NCI-H2227 treated with DMSO at 0.1 percent for 48 hours (cell line): ENCODE measurements at regions not wholly inside any gene's neighbourhood (a gene's known extent, or its start where the extent isn't known, plus 50 kb on each side); places are given as distances from the start of the nearest gene placed in this dataset.
"Not testable (repeated sequence)": the region's sequence is repeated elsewhere in the genome, so short reads cannot be mapped to it uniquely, and the experiment has no call there.

Source experiments
- DNase-seq: peaks from one replicate; lab custom pipeline; 2025; lab: John Stamatoyannopoulos, UW

- DNase-seq: no peak
Measured at GRCh38 chr9:106107716-106108115, 413.4 kb downstream of the TMEM38B start.

DNA sequence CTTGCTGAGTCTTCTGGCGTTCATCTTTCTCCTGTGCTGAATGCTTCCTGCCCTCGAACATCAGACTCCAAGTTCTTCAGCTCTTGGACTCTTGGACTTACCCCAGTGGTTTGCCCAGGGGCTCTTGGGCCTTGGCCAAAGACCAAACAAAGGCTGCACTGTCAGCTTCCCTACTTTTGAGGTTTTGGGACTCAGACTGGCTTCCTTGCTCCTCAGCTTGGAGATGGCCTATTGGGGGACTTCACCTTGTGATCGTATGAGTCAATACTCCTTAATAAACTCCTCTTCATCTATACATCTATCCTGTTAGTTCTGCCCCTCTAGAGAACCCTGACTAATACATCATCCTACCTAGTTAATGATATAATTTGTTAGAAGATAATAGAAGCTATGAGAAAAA, 415.4 kb downstream of the TMEM38B start:
- not testable (repeated sequence) for DNase-seq

- DNase-seq: no peak
Measured at GRCh38 chr9:106110483-106110882, 416.1 kb downstream of the TMEM38B start.

DNA sequence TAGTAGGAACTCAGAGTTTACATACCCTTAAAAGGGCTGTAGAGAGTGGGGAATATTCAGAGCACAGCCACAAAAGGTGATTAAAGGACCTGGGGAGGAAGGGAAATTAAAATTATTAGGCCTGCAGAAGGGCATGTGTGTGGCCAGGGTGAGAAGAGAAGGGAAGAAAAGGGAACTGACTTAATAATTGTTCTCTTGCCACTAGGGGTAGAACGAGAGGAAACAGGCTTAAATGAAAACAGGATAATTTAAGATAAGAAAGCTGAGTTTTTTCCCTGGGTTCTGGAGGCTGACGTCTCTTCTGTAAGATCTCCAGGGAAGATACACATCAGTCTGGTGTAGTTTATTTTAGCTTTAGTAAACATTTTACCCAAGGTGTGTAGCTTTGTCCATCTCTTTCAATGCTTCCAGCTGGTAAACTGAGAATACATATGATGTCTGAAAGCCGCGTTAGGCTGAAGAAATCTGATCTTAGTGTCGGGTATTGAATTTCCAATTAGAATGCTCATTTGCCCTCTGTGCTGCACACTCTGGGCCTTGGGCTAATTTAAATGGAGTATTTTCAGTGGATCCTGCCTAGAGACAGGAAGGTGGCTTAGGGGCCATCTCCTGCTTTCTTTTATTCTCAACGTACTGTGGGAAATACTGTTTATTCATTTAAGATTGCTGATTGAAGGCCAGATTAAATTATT, 416.8 kb downstream of the TMEM38B start:
- DNase-seq: no peak

GRCh38 chr9:106112935-106113334, 418.6 kb downstream of the TMEM38B start:
- no peak for DNase-seq

- DNase-seq: no peak
Measured at GRCh38 chr9:106119176-106119575, 424.8 kb downstream of the TMEM38B start.

DNA sequence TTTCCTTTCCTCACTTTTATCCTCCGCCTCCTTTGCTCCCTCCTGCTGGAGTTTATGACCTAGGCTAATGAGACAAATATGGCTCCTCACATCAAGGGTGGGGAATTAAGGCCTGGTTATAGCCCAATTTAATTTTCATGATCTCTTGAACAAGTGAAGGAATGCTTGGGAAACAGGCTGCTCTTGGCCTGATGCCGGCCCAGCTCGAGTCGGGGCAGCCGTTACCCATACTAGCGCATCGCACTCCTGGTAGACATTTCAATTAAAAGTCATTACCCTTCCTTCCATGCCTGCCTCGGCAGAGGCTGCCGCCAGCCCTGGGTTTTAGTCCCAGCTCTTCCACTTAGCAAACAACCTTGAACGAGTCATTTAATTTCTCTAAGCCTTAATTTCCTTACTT, 425.7 kb downstream of the TMEM38B start:
- no peak for DNase-seq

DNA sequence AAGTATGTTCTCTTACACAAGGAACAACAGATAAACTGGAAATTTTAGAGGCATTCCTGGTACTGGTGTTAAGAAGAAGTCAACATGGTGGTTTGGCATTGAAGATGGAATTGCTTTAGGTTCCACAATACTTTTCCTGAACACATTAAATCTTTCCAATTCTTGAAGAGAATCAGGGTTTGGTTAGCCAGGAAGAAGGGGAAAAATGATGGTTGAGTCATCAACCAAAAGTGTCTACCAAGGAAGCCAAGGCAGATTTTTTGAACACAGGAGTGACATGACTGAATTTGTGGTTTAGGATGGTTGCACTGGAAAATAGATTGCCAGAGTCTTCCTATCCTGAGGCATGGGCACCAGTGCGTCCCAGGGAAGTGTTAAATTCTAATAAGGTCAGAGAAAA, 433.4 kb downstream of the TMEM38B start:
- DNase-seq: no peak

GRCh38 chr9:106130374-106130773, 436.0 kb downstream of the TMEM38B start:
- no peak for DNase-seq

DNA sequence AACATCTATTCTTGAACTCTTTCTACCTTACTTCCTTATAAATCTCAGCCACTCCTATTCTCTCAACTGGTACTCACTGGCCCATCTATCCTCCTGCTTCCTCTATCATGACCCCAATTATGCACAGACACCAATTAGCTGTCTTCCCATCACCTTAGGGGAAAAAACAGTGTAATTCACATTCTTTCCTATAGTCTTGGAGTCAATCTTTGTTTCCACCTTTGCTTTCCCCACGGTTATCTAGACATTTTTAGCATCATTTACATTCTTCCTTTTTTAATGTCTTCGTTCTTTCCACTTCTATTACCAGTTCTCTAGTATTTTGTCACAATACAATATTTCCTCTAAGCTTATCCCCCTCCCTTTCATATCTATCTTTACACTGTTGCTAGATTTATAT, 449.4 kb downstream of the TMEM38B start:
- DNase-seq: no peak

GRCh38 chr9:106146066-106146840, 451.9 kb downstream of the TMEM38B start:
- no peak for DNase-seq

- no peak for DNase-seq
Measured at GRCh38 chr9:106146886-106147285, 452.5 kb downstream of the TMEM38B start.

DNA sequence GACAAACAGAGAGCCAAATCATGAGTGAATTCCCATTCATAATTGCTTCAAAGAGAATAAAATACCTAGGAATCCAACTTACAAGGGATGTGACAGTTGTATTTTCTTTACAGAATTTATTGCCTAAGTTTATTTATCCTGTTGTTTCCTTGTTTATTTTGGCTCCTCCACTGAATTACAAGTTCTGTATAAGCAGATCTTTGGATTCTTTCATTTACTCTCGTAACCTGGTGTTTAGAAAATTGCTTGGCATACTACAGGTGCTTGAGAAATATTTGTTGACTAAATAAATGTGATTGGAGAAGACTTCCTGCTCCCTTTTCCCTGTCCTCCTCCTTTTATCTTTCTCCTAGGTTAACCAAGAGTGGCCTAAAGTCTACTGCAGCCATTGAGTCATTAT, 455.6 kb downstream of the TMEM38B start:
- no peak for DNase-seq

GRCh38 chr9:106156465-106156864, 462.1 kb downstream of the TMEM38B start:
- no peak for DNase-seq

DNA sequence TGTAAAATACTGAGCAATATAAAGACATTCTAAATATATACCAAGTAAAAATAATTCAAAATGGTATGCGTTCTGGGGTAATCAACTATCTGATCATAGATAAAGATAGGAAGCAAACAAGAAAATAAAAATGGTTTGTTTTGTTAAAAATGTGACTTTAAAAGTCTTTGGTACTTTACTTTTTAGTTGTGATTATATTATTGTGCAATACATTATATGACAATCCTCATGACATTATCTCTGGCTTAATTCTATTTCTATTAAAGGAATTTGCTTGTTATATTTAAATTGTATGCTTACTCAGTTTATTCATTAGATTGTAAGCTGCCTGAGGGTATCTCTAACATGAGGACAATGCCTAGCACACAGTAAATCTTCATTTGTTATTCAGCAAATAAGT, 477.9 kb downstream of the TMEM38B start:
- DNase-seq: no peak

GRCh38 chr9:106174346-106174745, 480.0 kb downstream of the TMEM38B start:
- DNase-seq: no peak

DNA sequence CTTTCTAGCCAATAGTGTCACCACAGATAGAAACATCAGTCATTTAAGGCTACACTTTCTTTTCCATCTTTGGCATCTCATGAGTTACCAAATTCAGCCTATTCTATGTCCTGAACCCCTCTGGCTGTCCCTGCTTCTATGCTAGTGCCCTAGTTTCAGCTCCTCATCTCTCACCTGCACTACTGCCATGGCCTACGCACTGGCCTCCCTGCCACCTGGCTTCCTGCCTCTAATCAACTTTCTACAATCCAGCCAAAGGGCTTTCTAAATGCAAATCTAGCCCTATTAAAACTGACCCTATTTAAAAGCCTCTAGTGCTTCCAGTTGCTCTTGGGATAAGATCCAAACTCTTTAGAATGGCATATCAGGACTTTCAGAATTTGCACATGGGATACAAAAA, 482.9 kb downstream of the TMEM38B start:
- no peak for DNase-seq

- no peak for DNase-seq
Measured at GRCh38 chr9:106179191-106179590, 484.9 kb downstream of the TMEM38B start.

DNA sequence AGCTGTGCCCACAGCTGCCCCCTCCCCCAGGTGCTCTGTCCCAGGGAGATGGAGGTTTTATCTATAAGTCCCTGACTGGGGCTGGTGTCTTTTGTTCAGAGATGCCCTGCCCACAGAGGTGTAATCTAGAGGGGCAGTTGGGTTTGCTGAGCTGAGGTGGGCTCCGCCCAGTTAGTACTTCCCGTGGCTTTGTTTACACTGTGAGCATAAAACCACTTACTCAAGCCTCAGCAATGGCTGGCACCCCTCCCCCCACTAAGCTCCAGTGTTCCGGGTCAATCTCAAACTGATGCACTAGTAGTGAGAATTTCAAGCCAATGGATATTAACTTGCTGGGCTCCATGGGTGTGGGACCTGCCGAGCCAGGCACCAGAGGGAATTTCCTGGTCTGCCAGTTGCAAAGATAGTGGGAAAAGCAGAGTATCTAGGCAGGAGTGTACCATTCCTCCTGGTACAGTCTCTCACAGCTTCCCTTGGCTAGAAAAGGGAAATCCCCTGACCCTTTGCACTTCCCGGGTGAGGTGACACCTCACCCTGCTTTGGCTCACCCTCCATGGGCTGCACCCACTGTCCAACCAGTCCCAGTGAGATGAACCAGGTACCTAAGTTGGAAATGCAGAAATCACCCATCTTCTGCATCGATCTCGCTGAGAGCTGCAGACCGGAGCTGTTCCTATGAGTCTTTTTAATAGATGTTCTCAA, 509.6 kb downstream of the TMEM38B start:
- not testable (repeated sequence) for DNase-seq

DNA sequence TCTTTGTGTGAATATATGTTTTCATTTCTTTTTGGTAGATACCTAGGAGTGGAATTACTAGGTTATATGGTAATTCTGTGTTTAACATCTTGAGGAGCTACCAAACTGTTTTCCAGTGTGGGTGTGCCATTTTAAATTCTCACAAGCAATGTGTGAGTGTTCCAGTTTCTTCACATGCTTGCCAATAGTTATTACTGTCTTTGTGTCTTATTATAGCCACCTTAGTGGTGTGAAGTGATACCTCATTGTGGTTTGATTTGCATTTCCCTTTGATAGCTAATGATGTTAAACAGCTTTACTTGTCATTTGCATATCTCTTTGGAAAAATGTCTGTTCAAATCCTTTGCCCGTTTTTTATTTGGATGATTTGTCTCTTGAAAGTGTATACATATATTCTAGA, 513.0 kb downstream of the TMEM38B start:
- DNase-seq: no peak

- no peak for DNase-seq
Measured at GRCh38 chr9:106218427-106218826, 524.1 kb downstream of the TMEM38B start.

DNA sequence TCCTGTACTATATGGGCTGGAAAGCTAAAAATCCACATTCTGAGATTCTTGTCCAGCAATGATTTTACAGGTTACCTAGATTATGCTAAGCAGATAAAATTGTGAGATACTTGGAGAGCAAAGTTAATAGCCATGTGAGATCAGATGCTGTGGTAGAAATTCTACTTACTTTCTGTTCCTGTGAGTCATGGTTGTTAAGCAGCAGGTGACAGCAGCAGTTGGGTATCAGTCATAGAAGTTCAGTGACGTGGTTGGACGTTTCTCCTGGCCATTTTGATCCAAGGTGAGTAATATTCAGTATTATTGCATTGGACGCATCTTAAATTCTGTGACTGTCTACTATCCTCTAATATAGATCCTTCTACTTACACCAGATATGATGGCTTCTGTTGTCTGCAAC, 524.5 kb downstream of the TMEM38B start:
- no peak for DNase-seq

DNA sequence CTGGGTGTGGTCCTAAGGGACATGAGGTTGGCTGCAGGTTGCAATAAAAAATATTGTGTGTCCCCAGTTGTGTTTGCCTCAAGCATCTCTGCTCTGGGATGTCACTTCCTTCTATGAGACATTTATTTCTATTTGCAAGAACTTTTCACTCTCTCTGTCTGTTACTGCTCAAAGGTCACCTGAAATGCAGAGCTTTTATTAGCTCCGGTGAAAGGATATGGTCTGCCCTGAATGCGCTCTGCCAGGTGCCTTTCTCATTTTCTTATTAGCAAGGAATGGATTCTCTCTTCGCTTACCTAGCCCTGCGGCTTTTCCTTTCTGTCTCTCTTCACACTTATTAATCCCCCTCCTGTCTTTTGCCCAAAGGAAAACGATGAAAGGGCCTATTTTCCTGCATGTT, 526.1 kb downstream of the TMEM38B start:
- no peak for DNase-seq
